ENCODE measurements at regions not wholly inside any gene's neighbourhood (a gene's known extent, or its start where the extent isn't known, plus 50 kb on each side); places are given as distances from the start of the nearest gene placed in this dataset.

- no peak for DNase-seq
- Mint-ChIP-seq H3K4me3 (no peak overlapping the region), H3K36me3 (ENCODE audit: low read depth) (peaks cover 3% of the 10 kb centered on the region; the same call in 1 of the 2 replicates), H3K27me3 (ENCODE audit: insufficient read depth) (no peaks in the 10 kb centered on the region; the same call in 1 of the 2 replicates), H3K27ac (no peak overlapping the region), H3K4me1 (ENCODE audit: low read depth) (no peaks in the 10 kb centered on the region), H3K9me3 (peaks cover 73% of the 10 kb centered on the region)
- no peak for TF ChIP-seq CTCF (IDR thresholded peaks at IDR 0.05)
These were observed 52.9 kb upstream of the IRX1 start for GRCh38 chr5:3542769-3543168.

GRCh38 chr5:3542158-3542557 lies 53.5 kb upstream of the IRX1 start:
- H3K4me3 Mint-ChIP-seq = no peak overlapping the region
- H3K9me3 Mint-ChIP-seq = peaks cover 74% of the 10 kb centered on the region
- no peak for TF ChIP-seq CTCF (IDR thresholded peaks at IDR 0.05)
- no peaks in the 10 kb centered on the region; the same call in 1 of the 2 replicates for H3K27me3 Mint-ChIP-seq (ENCODE audit: insufficient read depth)
- H3K36me3 Mint-ChIP-seq (ENCODE audit: low read depth) = peaks cover 3% of the 10 kb centered on the region; the same call in 1 of the 2 replicates
- no peak overlapping the region for H3K27ac Mint-ChIP-seq
- no peak for DNase-seq
- H3K4me1 Mint-ChIP-seq (ENCODE audit: low read depth) = no peaks in the 10 kb centered on the region

DNA sequence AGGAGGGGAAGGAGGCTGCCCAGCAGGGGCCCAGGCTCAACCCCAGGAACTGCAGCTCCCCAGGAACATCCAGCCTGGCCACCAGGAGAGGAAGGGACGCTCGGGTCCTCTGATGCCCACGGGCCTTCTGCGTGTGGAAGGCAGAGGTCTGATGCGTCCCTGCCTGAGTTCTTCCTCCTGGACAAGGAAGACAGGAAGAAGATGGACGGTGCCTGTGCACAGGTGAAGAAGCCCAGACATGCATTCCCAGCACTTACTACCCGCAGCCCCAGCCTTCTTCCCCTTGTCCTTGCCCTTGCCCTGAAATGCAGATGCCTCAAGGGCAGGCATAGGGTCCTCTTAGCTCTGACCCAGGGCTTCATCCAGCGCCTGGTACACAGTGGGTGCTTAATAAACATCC lies 56.7 kb upstream of the IRX1 start:
- Mint-ChIP-seq H3K4me1 (ENCODE audit: low read depth) (no peaks in the 10 kb centered on the region), H3K27me3 (ENCODE audit: insufficient read depth) (no peaks in the 10 kb centered on the region; the same call in 1 of the 2 replicates), H3K9me3 (peaks cover 62% of the 10 kb centered on the region), H3K36me3 (ENCODE audit: low read depth) (peaks cover 4% of the 10 kb centered on the region; the same call in 1 of the 2 replicates), H3K4me3 (no peak overlapping the region), H3K27ac (no peak overlapping the region)
- no peak for DNase-seq
- TF ChIP-seq CTCF (IDR thresholded peaks at IDR 0.05) = no peak

DNA sequence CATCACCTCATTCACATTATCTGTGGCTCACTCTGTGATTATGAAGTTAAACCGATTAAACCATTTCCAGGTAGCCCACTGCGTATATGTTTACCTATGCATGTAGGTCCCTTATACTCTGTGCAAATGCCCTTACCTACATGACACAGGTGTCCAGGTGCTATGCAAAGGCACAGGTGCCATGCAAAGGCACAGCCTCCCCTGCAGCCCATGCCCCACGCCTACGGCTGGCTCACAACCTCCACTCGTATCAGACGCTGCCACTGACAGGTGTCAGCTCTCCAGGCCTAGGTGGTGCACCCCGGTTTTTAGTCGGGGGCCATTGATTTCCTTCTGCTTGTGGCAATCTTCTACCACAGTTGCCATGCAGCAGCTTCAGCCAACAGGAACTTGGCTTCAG lies 57.7 kb upstream of the IRX1 start:
- no peak for DNase-seq
- no peaks in the 10 kb centered on the region; the same call in 1 of the 2 replicates for H3K27me3 Mint-ChIP-seq (ENCODE audit: insufficient read depth)
- H3K36me3 Mint-ChIP-seq (ENCODE audit: low read depth) = peaks cover 4% of the 10 kb centered on the region; the same call in 1 of the 2 replicates
- H3K27ac Mint-ChIP-seq = no peak overlapping the region
- no peak for TF ChIP-seq CTCF (IDR thresholded peaks at IDR 0.05)
- no peak overlapping the region for H3K4me3 Mint-ChIP-seq
- H3K9me3 Mint-ChIP-seq = peaks cover 61% of the 10 kb centered on the region
- no peaks in the 10 kb centered on the region for H3K4me1 Mint-ChIP-seq (ENCODE audit: low read depth)

GRCh38 chr5:3535414-3536211 lies 60.0 kb upstream of the IRX1 start:
- peaks cover 4% of the 10 kb centered on the region; the same call in 1 of the 2 replicates for H3K36me3 Mint-ChIP-seq (ENCODE audit: low read depth)
- H3K4me3 Mint-ChIP-seq = no peak overlapping the region
- DNase-seq = no peak
- no peaks in the 10 kb centered on the region; the same call in 1 of the 2 replicates for H3K27me3 Mint-ChIP-seq (ENCODE audit: insufficient read depth)
- H3K9me3 Mint-ChIP-seq = peaks cover 57% of the 10 kb centered on the region
- TF ChIP-seq CTCF (IDR thresholded peaks at IDR 0.05) = no peak
- H3K4me1 Mint-ChIP-seq (ENCODE audit: low read depth) = no peaks in the 10 kb centered on the region
- H3K27ac Mint-ChIP-seq = no peak overlapping the region

Data from HFFc6 (cell line).